ENCODE measurements at regions not wholly inside any gene's neighbourhood (a gene's known extent, or its start where the extent isn't known, plus 50 kb on each side); places are given as distances from the start of the nearest gene placed in this dataset.
"Not testable (repeated sequence)": the region's sequence is repeated elsewhere in the genome, so short reads cannot be mapped to it uniquely, and the experiment has no call there.

DNA sequence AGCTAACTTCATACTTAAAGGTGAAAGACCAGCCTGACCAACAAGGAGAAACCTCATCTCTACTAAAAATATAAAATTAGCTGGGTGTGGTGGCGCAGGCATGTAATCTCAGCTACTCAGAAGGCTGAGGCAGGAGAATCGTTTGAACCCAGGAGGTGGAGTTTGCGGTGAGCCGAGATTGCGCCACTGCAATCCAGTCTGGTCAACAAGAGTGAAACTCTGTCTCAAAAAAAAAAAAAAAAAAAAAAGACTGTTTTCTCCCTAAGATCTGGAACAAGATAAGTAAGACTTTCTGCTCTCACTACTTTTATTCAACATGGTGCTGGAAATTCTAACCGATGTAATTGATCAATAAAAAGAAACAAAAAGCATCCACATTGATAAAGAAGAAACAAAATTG is 131.9 kb upstream of the GALNT2 start:
- TF ChIP-seq, protein P1, sequence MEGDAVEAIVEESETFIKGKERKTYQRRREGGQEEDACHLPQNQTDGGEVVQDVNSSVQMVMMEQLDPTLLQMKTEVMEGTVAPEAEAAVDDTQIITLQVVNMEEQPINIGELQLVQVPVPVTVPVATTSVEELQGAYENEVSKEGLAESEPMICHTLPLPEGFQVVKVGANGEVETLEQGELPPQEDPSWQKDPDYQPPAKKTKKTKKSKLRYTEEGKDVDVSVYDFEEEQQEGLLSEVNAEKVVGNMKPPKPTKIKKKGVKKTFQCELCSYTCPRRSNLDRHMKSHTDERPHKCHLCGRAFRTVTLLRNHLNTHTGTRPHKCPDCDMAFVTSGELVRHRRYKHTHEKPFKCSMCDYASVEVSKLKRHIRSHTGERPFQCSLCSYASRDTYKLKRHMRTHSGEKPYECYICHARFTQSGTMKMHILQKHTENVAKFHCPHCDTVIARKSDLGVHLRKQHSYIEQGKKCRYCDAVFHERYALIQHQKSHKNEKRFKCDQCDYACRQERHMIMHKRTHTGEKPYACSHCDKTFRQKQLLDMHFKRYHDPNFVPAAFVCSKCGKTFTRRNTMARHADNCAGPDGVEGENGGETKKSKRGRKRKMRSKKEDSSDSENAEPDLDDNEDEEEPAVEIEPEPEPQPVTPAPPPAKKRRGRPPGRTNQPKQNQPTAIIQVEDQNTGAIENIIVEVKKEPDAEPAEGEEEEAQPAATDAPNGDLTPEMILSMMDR (IDR thresholded peaks at IDR 0.05; ENCODE audit: low read depth, low read length, missing input control) = not testable (repeated sequence)
- not testable (repeated sequence) for TF ChIP-seq FOXA1, SP1, YY1, JUND (IDR thresholded peaks at IDR 0.05)
- TF ChIP-seq, protein P2, sequence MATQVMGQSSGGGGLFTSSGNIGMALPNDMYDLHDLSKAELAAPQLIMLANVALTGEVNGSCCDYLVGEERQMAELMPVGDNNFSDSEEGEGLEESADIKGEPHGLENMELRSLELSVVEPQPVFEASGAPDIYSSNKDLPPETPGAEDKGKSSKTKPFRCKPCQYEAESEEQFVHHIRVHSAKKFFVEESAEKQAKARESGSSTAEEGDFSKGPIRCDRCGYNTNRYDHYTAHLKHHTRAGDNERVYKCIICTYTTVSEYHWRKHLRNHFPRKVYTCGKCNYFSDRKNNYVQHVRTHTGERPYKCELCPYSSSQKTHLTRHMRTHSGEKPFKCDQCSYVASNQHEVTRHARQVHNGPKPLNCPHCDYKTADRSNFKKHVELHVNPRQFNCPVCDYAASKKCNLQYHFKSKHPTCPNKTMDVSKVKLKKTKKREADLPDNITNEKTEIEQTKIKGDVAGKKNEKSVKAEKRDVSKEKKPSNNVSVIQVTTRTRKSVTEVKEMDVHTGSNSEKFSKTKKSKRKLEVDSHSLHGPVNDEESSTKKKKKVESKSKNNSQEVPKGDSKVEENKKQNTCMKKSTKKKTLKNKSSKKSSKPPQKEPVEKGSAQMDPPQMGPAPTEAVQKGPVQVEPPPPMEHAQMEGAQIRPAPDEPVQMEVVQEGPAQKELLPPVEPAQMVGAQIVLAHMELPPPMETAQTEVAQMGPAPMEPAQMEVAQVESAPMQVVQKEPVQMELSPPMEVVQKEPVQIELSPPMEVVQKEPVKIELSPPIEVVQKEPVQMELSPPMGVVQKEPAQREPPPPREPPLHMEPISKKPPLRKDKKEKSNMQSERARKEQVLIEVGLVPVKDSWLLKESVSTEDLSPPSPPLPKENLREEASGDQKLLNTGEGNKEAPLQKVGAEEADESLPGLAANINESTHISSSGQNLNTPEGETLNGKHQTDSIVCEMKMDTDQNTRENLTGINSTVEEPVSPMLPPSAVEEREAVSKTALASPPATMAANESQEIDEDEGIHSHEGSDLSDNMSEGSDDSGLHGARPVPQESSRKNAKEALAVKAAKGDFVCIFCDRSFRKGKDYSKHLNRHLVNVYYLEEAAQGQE (IDR thresholded peaks at IDR 0.05) = not testable (repeated sequence)
- TF ChIP-seq, protein P3, sequence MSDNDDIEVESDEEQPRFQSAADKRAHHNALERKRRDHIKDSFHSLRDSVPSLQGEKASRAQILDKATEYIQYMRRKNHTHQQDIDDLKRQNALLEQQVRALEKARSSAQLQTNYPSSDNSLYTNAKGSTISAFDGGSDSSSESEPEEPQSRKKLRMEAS (IDR thresholded peaks at IDR 0.05) = not testable (repeated sequence)

Measured in liver (tissue), 3 donors.